ENCODE measurements at regions not wholly inside any gene's neighbourhood (a gene's known extent, or its start where the extent isn't known, plus 50 kb on each side); places are given as distances from the start of the nearest gene placed in this dataset.

GRCh38 chr3:73296859-73297258 is 235.4 kb downstream of the EBLN2 start:
- DNase-seq (ENCODE audit: low read depth): no peak

- no peak for DNase-seq (ENCODE audit: low read depth)
Measured at GRCh38 chr3:73298243-73299183, 237.1 kb downstream of the EBLN2 start.

GRCh38 chr3:73299184-73299691 is 237.8 kb downstream of the EBLN2 start:
- DNase-seq (ENCODE audit: low read depth): no peak

GRCh38 chr3:73314151-73314951 is 252.9 kb downstream of the EBLN2 start:
- DNase-seq (ENCODE audit: low read depth): no peak

GRCh38 chr3:73315706-73316105 is 254.2 kb downstream of the EBLN2 start:
- no peak for DNase-seq (ENCODE audit: low read depth)

- DNase-seq (ENCODE audit: low read depth): no peak
Measured at GRCh38 chr3:73319179-73319769, 257.8 kb downstream of the EBLN2 start.

- no peak for DNase-seq (ENCODE audit: low read depth)
Measured at GRCh38 chr3:73321286-73321999, 260.0 kb downstream of the EBLN2 start.

GRCh38 chr3:73324203-73325155 is 263.0 kb downstream of the EBLN2 start:
- DNase-seq (ENCODE audit: low read depth): no peak

- DNase-seq (ENCODE audit: low read depth): no peak
Measured at GRCh38 chr3:73326396-73326795, 264.9 kb downstream of the EBLN2 start.

GRCh38 chr3:73327052-73327451 is 265.6 kb downstream of the EBLN2 start:
- no peak for DNase-seq (ENCODE audit: low read depth)
